BE2C (cell line): ENCODE measurements at regions not wholly inside any gene's neighbourhood (a gene's known extent, or its start where the extent isn't known, plus 50 kb on each side); places are given as distances from the start of the nearest gene placed in this dataset.

ENCODE experiments used
- DNase-seq: peaks from one replicate; pipeline ENCODE4 v3.0.0-alpha.2; 2020
- H3K27me3 ChIP-seq: fragments of 250-450 bp; sonication (Bioruptor Pico); 2 replicates; pipeline ENCODE4 v1.5.1; 2020; ENCODE audit warnings: mild to moderate bottlenecking
- H3K36me3 ChIP-seq: fragments of 250-450 bp; sonication (Bioruptor Pico); 2 replicates; pipeline ENCODE4 v1.5.1; 2020; ENCODE audit warnings: mild to moderate bottlenecking
- H3K4me1 ChIP-seq: fragments of 250-450 bp; sonication (Bioruptor Pico); 2 replicates; pipeline ENCODE4 v1.5.1; 2020
- H3K4me3 ChIP-seq: 2 replicates; pipeline ENCODE4 v1.5.1; 2011; ENCODE audit warnings: low read depth, low read length
- H3K9me3 ChIP-seq: fragments of 250-450 bp; sonication (Bioruptor Pico); 2 replicates; pipeline ENCODE4 v1.5.1; 2020
- CTCF ChIP-seq: IDR thresholded peaks from 2 replicates; pipeline ENCODE4 v1.5.1; 2012; ENCODE audit warnings: mild to moderate bottlenecking, low read depth, low read length

GRCh38 chr22:34129691-34130486 lies 209.6 kb upstream of the LARGE1 start:
- DNase-seq: no peak
- Histone ChIP-seq H3K27me3 (no peaks in the 10 kb centered on the region), H3K4me1 (no peaks in the 10 kb centered on the region), H3K4me3 (no peak overlapping the region), H3K9me3 (no peaks in the 10 kb centered on the region), H3K36me3 (no peaks in the 10 kb centered on the region)
- no peak for TF ChIP-seq CTCF

GRCh38 chr22:34135749-34136148 lies 215.5 kb upstream of the LARGE1 start:
- Histone ChIP-seq H3K36me3 (no peaks in the 10 kb centered on the region), H3K27me3 (no peaks in the 10 kb centered on the region), H3K4me3 (no peak overlapping the region), H3K9me3 (no peaks in the 10 kb centered on the region), H3K4me1 (no peaks in the 10 kb centered on the region)
- DNase-seq: no peak
- TF ChIP-seq CTCF: no peak

GRCh38 chr22:34150023-34150422 lies 229.7 kb upstream of the LARGE1 start:
- H3K9me3 ChIP-seq: no peaks in the 10 kb centered on the region; the same call in 1 of the 2 replicates

GRCh38 chr22:34159491-34159890 lies 239.2 kb upstream of the LARGE1 start:
- Histone ChIP-seq H3K4me3 (no peak overlapping the region), H3K27me3 (no peaks in the 10 kb centered on the region), H3K4me1 (no peaks in the 10 kb centered on the region), H3K36me3 (no peaks in the 10 kb centered on the region), H3K9me3 (no peaks in the 10 kb centered on the region)
- TF ChIP-seq CTCF: no peak
- no peak for DNase-seq

More at GRCh38 chr22:34150023-34150422, 229.7 kb upstream of the LARGE1 start:
- no peaks in the 10 kb centered on the region for H3K4me1 ChIP-seq
- no peak for DNase-seq
- no peak for TF ChIP-seq CTCF
- H3K4me3 ChIP-seq: no peak overlapping the region
- H3K36me3 ChIP-seq: no peaks in the 10 kb centered on the region
- no peaks in the 10 kb centered on the region for H3K27me3 ChIP-seq

GRCh38 chr22:34160141-34160783 lies 240.0 kb upstream of the LARGE1 start:
- no peak for TF ChIP-seq CTCF
- Histone ChIP-seq H3K4me3 (no peak overlapping the region), H3K4me1 (no peaks in the 10 kb centered on the region), H3K36me3 (no peaks in the 10 kb centered on the region), H3K27me3 (no peaks in the 10 kb centered on the region), H3K9me3 (no peaks in the 10 kb centered on the region)
- DNase-seq: no peak
